ENCODE measurements at regions not wholly inside any gene's neighbourhood (a gene's known extent, or its start where the extent isn't known, plus 50 kb on each side); places are given as distances from the start of the nearest gene placed in this dataset.

DNA sequence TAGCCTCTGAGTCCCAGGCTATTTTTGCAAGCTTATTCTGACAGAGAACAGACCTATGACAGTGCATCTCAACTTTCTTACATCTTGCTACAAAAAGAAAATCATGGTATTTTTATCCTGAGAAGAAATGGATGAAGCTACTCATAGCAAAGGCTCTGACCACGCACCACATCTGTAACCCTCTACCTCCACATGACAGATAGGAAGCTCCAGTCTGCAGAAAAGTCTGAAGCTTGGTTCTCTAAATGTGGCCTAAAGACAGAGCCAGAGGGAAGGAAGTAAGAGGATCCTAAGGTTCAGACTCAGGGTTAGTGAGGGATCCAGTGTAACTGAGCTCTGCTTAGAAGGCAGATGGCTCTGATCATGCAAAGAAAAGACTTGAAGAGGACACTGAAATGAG, 58.4 kb upstream of the ABCB5 start:
- H3K36me3 ChIP-seq (ENCODE audit: insufficient read depth, low read length, poor library complexity, severe bottlenecking), result no peaks in the 10 kb centered on the region
- BruUV-seq (replicated peaks), result no TSS peak
- H3K27ac ChIP-seq (ENCODE audit: low read depth, low read length, poor library complexity, severe bottlenecking), result no peak overlapping the region
- DNase-seq (ENCODE audit: low spot score), result no peak
- TF ChIP-seq, protein P1, sequence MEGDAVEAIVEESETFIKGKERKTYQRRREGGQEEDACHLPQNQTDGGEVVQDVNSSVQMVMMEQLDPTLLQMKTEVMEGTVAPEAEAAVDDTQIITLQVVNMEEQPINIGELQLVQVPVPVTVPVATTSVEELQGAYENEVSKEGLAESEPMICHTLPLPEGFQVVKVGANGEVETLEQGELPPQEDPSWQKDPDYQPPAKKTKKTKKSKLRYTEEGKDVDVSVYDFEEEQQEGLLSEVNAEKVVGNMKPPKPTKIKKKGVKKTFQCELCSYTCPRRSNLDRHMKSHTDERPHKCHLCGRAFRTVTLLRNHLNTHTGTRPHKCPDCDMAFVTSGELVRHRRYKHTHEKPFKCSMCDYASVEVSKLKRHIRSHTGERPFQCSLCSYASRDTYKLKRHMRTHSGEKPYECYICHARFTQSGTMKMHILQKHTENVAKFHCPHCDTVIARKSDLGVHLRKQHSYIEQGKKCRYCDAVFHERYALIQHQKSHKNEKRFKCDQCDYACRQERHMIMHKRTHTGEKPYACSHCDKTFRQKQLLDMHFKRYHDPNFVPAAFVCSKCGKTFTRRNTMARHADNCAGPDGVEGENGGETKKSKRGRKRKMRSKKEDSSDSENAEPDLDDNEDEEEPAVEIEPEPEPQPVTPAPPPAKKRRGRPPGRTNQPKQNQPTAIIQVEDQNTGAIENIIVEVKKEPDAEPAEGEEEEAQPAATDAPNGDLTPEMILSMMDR (conservative IDR thresholded peaks at IDR 0.05; ENCODE audit: low read depth, low read length), result no peak
- no peak for TF ChIP-seq EZH2 (IDR thresholded peaks at IDR 0.05; ENCODE audit: borderline replicate concordance, low read depth, low read length, poor library complexity, severe bottlenecking)
- no peaks in the 10 kb centered on the region for H3K9me3 ChIP-seq (ENCODE audit: low read depth, low read length, poor library complexity, severe bottlenecking)
- intact Hi-C loops (cut with micrococcal nuclease; ENCODE audit: unreplicated experiment), result no loop called here
- H3K4me1 ChIP-seq (ENCODE audit: insufficient read depth, low read length, poor library complexity, severe bottlenecking), result peaks cover 11% of the 10 kb centered on the region
- ChIA-PET CTCF (interaction anchor here (0.6 kb wide), 1 partner anchor 810 kb away, joined by 3 read pairs; no protein-coding TSS in a partner anchor), POLR2A (ENCODE audit: low non-redundant PET) (no interaction called here)
- no peak overlapping the region for H3K4me3 ChIP-seq (ENCODE audit: low read depth, low read length, poor library complexity, severe bottlenecking)
- no peaks in the 10 kb centered on the region for H3K27me3 ChIP-seq (replicated peaks; ENCODE audit: insufficient read depth, low read depth, low read length, poor library complexity)

GRCh38 chr7:20558963-20559716, 56.3 kb upstream of the ABCB5 start:
- no TSS peak for BruUV-seq (replicated peaks)
- intact Hi-C loops (cut with micrococcal nuclease; ENCODE audit: unreplicated experiment), result no loop called here
- Histone ChIP-seq H3K4me1 (ENCODE audit: insufficient read depth, low read length, poor library complexity, severe bottlenecking) (peaks cover 11% of the 10 kb centered on the region), H3K27ac (ENCODE audit: low read depth, low read length, poor library complexity, severe bottlenecking) (no peak overlapping the region), H3K4me3 (ENCODE audit: low read depth, low read length, poor library complexity, severe bottlenecking) (no peak overlapping the region), H3K27me3 (replicated peaks; ENCODE audit: insufficient read depth, low read depth, low read length, poor library complexity) (no peaks in the 10 kb centered on the region), H3K36me3 (ENCODE audit: insufficient read depth, low read length, poor library complexity, severe bottlenecking) (no peaks in the 10 kb centered on the region), H3K9me3 (ENCODE audit: low read depth, low read length, poor library complexity, severe bottlenecking) (no peaks in the 10 kb centered on the region)
- ChIA-PET POLR2A (ENCODE audit: low non-redundant PET) (no interaction called here), CTCF (no interaction called here)
- no peak for TF ChIP-seq EZH2 (IDR thresholded peaks at IDR 0.05; ENCODE audit: borderline replicate concordance, low read depth, low read length, poor library complexity, severe bottlenecking)
- TF ChIP-seq, protein P1 (conservative IDR thresholded peaks at IDR 0.05; ENCODE audit: low read depth, low read length), result no peak
- DNase-seq (ENCODE audit: low spot score), result no peak

GRCh38 chr7:20559883-20560282, 55.6 kb upstream of the ABCB5 start:
- Histone ChIP-seq H3K27ac (ENCODE audit: low read depth, low read length, poor library complexity, severe bottlenecking) (no peak overlapping the region), H3K4me3 (ENCODE audit: low read depth, low read length, poor library complexity, severe bottlenecking) (no peak overlapping the region), H3K36me3 (ENCODE audit: insufficient read depth, low read length, poor library complexity, severe bottlenecking) (no peaks in the 10 kb centered on the region), H3K27me3 (replicated peaks; ENCODE audit: insufficient read depth, low read depth, low read length, poor library complexity) (no peaks in the 10 kb centered on the region), H3K4me1 (ENCODE audit: insufficient read depth, low read length, poor library complexity, severe bottlenecking) (peaks cover 11% of the 10 kb centered on the region), H3K9me3 (ENCODE audit: low read depth, low read length, poor library complexity, severe bottlenecking) (no peaks in the 10 kb centered on the region)
- BruUV-seq (replicated peaks), result no TSS peak
- intact Hi-C loops (cut with micrococcal nuclease; ENCODE audit: unreplicated experiment), result no loop called here
- no peak for DNase-seq (ENCODE audit: low spot score)
- ChIA-PET POLR2A (ENCODE audit: low non-redundant PET) (no interaction called here), CTCF (no interaction called here)
- TF ChIP-seq, protein P1 (conservative IDR thresholded peaks at IDR 0.05; ENCODE audit: low read depth, low read length), result no peak
- TF ChIP-seq EZH2 (IDR thresholded peaks at IDR 0.05; ENCODE audit: borderline replicate concordance, low read depth, low read length, poor library complexity, severe bottlenecking), result no peak
